Peyer's patch (tissue), 4 donors: ENCODE measurements at regions not wholly inside any gene's neighbourhood (a gene's known extent, or its start where the extent isn't known, plus 50 kb on each side); places are given as distances from the start of the nearest gene placed in this dataset.

Experiments
- CTCF ChIP-seq, 6 experiments: fragments of 450-650 bp in 4 of 6; fragments of 200-600 bp in 2 of 6; sonication (generic) in 1 of 6; IDR thresholded peaks; one replicate each; pipeline ENCODE4 v1.5.1; 2017 to 2019; ENCODE audit warnings: antibody characterized with exemption in 6 of 6, mild to moderate bottlenecking in 3 of 6, moderate library complexity in 1 of 6
- POLR2A ChIP-seq, 2 donors: fragments of 450-650 bp; IDR thresholded peaks; one replicate each; pipeline ENCODE4 v1.5.1; 2017; ENCODE audit warnings: antibody characterized with exemption in 2 of 2, mild to moderate bottlenecking in 2 of 2, moderate library complexity in 2 of 2

GRCh38 chr14:62216121-62216520 is 453.9 kb downstream of the SNAPC1 start:
- no peak for TF ChIP-seq CTCF (IDR thresholded peaks at IDR 0.05)
- TF ChIP-seq POLR2A (IDR thresholded peaks at IDR 0.05) = no peak
